Upper lobe of left lung (tissue), 6 donors: ENCODE measurements at regions not wholly inside any gene's neighbourhood (a gene's known extent, or its start where the extent isn't known, plus 50 kb on each side); places are given as distances from the start of the nearest gene placed in this dataset.

Experiments
- ATAC-seq, 2 donors: fragments of 200-7000 bp; cut with Tn5 transposase; one replicate each; pipeline ENCODE4 v1.9.1; 2022; ENCODE audit warnings: mild to moderate bottlenecking in 2 of 2, moderate library complexity in 2 of 2; ENCODE audit not compliant: low FRiP score in 2 of 2
- DNase-seq, 2 donors: peaks; one replicate each; pipeline ENCODE4 v3.0.0-alpha.2; 2019 to 2020
- H3K27ac ChIP-seq, 4 donors: fragments of 200-600 bp; sonication (generic); one replicate each; pipeline ENCODE4 v1.5.1; 2016 to 2019
- H3K27me3 ChIP-seq, 4 donors: fragments of 200-600 bp; sonication (generic); one replicate each; pipeline ENCODE4 v1.5.1; 2017 to 2019
- H3K36me3 ChIP-seq, 4 donors: fragments of 200-600 bp; sonication (generic); one replicate each; pipeline ENCODE4 v1.5.1; 2016 to 2019
- H3K4me1 ChIP-seq, 4 donors: fragments of 200-600 bp; sonication (generic); one replicate each; pipeline ENCODE4 v1.5.1; 2018 to 2019
- H3K4me3 ChIP-seq, 4 donors: fragments of 200-600 bp; sonication (generic); one replicate each; pipeline ENCODE4 v1.5.1; 2017 to 2019; ENCODE audit warnings: mild to moderate bottlenecking in 2 of 4, moderate library complexity in 1 of 4
- H3K9me3 ChIP-seq, 4 donors: fragments of 200-600 bp; sonication (generic); one replicate each; pipeline ENCODE4 v1.5.1; 2018 to 2019
- CTCF ChIP-seq, 6 experiments: fragments of 450-650 bp in 4 of 6; fragments of 200-600 bp in 2 of 6; sonication (generic) in 2 of 6; IDR thresholded peaks; one replicate each; pipeline ENCODE4 v1.5.1; 2016 to 2019; ENCODE audit warnings: antibody characterized with exemption in 6 of 6
- EP300 ChIP-seq, 4 donors: sonication (generic); formaldehyde crosslinking; IDR thresholded peaks; one replicate each; pipeline ENCODE4 v1.5.1; 2017; ENCODE audit warnings: antibody characterized with exemption in 4 of 4, control low read depth in 2 of 4
- POLR2A ChIP-seq, 4 donors: fragments of 450-650 bp; IDR thresholded peaks; one replicate each; pipeline ENCODE4 v1.5.1; 2016 to 2017; ENCODE audit warnings: antibody characterized with exemption in 4 of 4, mild to moderate bottlenecking in 2 of 4
- POLR2AphosphoS5 ChIP-seq, 2 donors: sonication (generic); formaldehyde crosslinking; IDR thresholded peaks; one replicate each; pipeline ENCODE4 v1.5.1; 2017; ENCODE audit warnings: antibody characterized with exemption in 2 of 2
- WGBS, 2 donors: methylation state at CpG; one replicate each; pipeline ENCODE4 v1.1.5; 2017 to 2018; 5-methylcytosine and 5-hydroxymethylcytosine counted together
- donor health status: DM: no; HTN: no; CAD: no; lungs with moderate emphysema.
- donor health status: DM: no; HTN: yes; CAD: no; lungs with severe emphysema.

GRCh38 chr13:78133511-78133910, 214.9 kb upstream of the EDNRB start:
- H3K4me1 ChIP-seq = peaks cover 0 to 5% (median 2%) of the 10 kb centered on the region in 4 donors
- ATAC-seq (no peak), DNase-seq (no peak)
- H3K4me3 ChIP-seq = no peak overlapping the region
- TF ChIP-seq EP300 (IDR thresholded peaks at IDR 0.05) (no peak), POLR2AphosphoS5 (IDR thresholded peaks at IDR 0.05) (no peak), POLR2A (IDR thresholded peaks at IDR 0.05) (no peak)
- H3K36me3 ChIP-seq = no peaks in the 10 kb centered on the region
- no peaks in the 10 kb centered on the region for H3K27me3 ChIP-seq
- H3K27ac ChIP-seq = no peak overlapping the region
- WGBS, 2 donors = 81 to 86% methylated on average over 3 of the region's 3 CpGs
- no peaks in the 10 kb centered on the region for H3K9me3 ChIP-seq

GRCh38 chr13:78131811-78132210, 213.2 kb upstream of the EDNRB start:
- H3K9me3 ChIP-seq = no peaks in the 10 kb centered on the region
- H3K4me3 ChIP-seq = no peak overlapping the region
- H3K4me1 ChIP-seq = no peaks in the 10 kb centered on the region
- no peaks in the 10 kb centered on the region for H3K36me3 ChIP-seq
- ATAC-seq = no peak
- DNase-seq = no peak
- no peaks in the 10 kb centered on the region for H3K27me3 ChIP-seq
- H3K27ac ChIP-seq = no peak overlapping the region
- TF ChIP-seq POLR2AphosphoS5 (IDR thresholded peaks at IDR 0.05) (no peak), EP300 (IDR thresholded peaks at IDR 0.05) (no peak)

- TF ChIP-seq EP300 (IDR thresholded peaks at IDR 0.05) (no peak), POLR2A (IDR thresholded peaks at IDR 0.05) (no peak), CTCF (IDR thresholded peaks at IDR 0.05) (no peak), POLR2AphosphoS5 (IDR thresholded peaks at IDR 0.05) (no peak)
- no peak overlapping the region for H3K4me3 ChIP-seq
- H3K27ac ChIP-seq = no peak overlapping the region
- no peaks in the 10 kb centered on the region for H3K27me3 ChIP-seq
- H3K9me3 ChIP-seq = no peaks in the 10 kb centered on the region
- ATAC-seq (no peak), DNase-seq (no peak)
- 69 to 90% methylated on average over 2 of the region's 2 CpGs for WGBS, 2 donors
- H3K36me3 ChIP-seq = no peaks in the 10 kb centered on the region
- no peaks in the 10 kb centered on the region for H3K4me1 ChIP-seq
These were observed 212.7 kb upstream of the EDNRB start for GRCh38 chr13:78131346-78131745.

GRCh38 chr13:78129823-78130222, 211.2 kb upstream of the EDNRB start:
- Histone ChIP-seq H3K27me3 (no peaks in the 10 kb centered on the region), H3K36me3 (no peaks in the 10 kb centered on the region), H3K4me1 (no peaks in the 10 kb centered on the region), H3K9me3 (no peaks in the 10 kb centered on the region), H3K27ac (no peak overlapping the region), H3K4me3 (no peak overlapping the region)
- no peak for DNase-seq
- 76 to 85% methylated on average over 2 of the region's 2 CpGs for WGBS, 2 donors
- TF ChIP-seq EP300 (IDR thresholded peaks at IDR 0.05) (no peak), POLR2A (IDR thresholded peaks at IDR 0.05) (no peak), POLR2AphosphoS5 (IDR thresholded peaks at IDR 0.05) (no peak), CTCF (IDR thresholded peaks at IDR 0.05) (no peak)
- ATAC-seq = no peak

GRCh38 chr13:78129359-78129758, 210.7 kb upstream of the EDNRB start:
- Histone ChIP-seq H3K36me3 (no peaks in the 10 kb centered on the region), H3K9me3 (no peaks in the 10 kb centered on the region), H3K27me3 (no peaks in the 10 kb centered on the region), H3K27ac (no peak overlapping the region), H3K4me3 (no peak overlapping the region), H3K4me1 (no peaks in the 10 kb centered on the region)
- DNase-seq = no peak
- no peak for ATAC-seq
- TF ChIP-seq POLR2A (IDR thresholded peaks at IDR 0.05) (no peak), CTCF (IDR thresholded peaks at IDR 0.05) (no peak), EP300 (IDR thresholded peaks at IDR 0.05) (no peak), POLR2AphosphoS5 (IDR thresholded peaks at IDR 0.05) (no peak)

GRCh38 chr13:78121459-78122348, 203.1 kb upstream of the EDNRB start:
- peak overlapping the region in 1 of 4 donors; percentile 19 for H3K4me3 ChIP-seq
- WGBS, 2 donors = 51 to 54% methylated on average over 13 of the region's 13 CpGs
- peak in 1 of 2 donors; percentile 78 for ATAC-seq

More at GRCh38 chr13:78121459-78122348, 203.1 kb upstream of the EDNRB start:
- no peaks in the 10 kb centered on the region for H3K27me3 ChIP-seq
- TF ChIP-seq POLR2A (IDR thresholded peaks at IDR 0.05) (no peak), CTCF (IDR thresholded peaks at IDR 0.05) (peak; percentile 70 to 89 (median 78))
- peak in 1 of 2 donors; percentile 42 for DNase-seq
- peaks cover 0 to 7% (median 6%) of the 10 kb centered on the region in 4 donors for H3K4me1 ChIP-seq
- H3K27ac ChIP-seq = no peak overlapping the region
- H3K36me3 ChIP-seq = no peaks in the 10 kb centered on the region
- no peaks in the 10 kb centered on the region for H3K9me3 ChIP-seq
